ENCODE measurements at regions not wholly inside any gene's neighbourhood (a gene's known extent, or its start where the extent isn't known, plus 50 kb on each side); places are given as distances from the start of the nearest gene placed in this dataset.

DNA sequence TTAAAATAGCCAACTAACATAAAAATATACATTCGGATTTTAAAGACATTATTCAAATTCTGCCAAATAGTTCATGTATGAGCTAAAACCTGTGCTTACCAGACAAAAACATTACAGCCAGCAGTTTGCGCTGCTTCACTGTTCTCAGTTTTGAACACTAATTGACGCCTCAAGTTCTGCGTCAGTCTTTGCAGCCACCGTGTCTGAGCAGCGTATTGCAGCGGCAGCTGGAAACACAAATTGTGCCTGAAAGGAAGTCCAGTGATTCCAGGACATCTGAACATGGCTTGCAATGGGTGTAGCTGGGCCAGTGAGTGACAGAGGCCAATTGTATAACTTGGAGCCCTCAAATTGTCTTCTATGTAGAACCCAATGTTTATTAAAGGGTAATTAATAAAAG, 267.6 kb downstream of the TFCP2L1 start:
- Histone ChIP-seq H3K4me2 (ENCODE audit: low read length) (no peak overlapping the region), H3K27ac (ENCODE audit: low read length) (no peak overlapping the region), H3K9ac (ENCODE audit: low read length) (no peak overlapping the region), H3K27me3 (ENCODE audit: insufficient read depth, low read depth, low read length) (no peaks in the 10 kb centered on the region), H3K4me3 (ENCODE audit: low read length) (no peak overlapping the region), H3K9me3 (ENCODE audit: low read length) (no peaks in the 10 kb centered on the region), H4K20me1 (ENCODE audit: insufficient read depth) (no peaks in the 10 kb centered on the region), H3F3A (ENCODE audit: insufficient read depth, low read length, poor library complexity, severe bottlenecking) (no peaks in the 10 kb centered on the region), H3K79me2 (replicated peaks; ENCODE audit: insufficient read depth, low read length) (no peaks in the 10 kb centered on the region), H3K36me3 (ENCODE audit: insufficient read depth, low read length) (no peaks in the 10 kb centered on the region), H2AFZ (ENCODE audit: low read depth, low read length) (no peak overlapping the region), H3K9me2 (ENCODE audit: insufficient read depth, low read length) (no peaks in the 10 kb centered on the region)
- TF ChIP-seq POLR2AphosphoS5 (IDR thresholded peaks at IDR 0.05) (no peak), TAF1 (IDR thresholded peaks at IDR 0.05; ENCODE audit: low read depth) (no peak), MXI1 (conservative IDR thresholded peaks at IDR 0.05; ENCODE audit: poor library complexity, severe bottlenecking) (no peak), RAD21 (conservative IDR thresholded peaks at IDR 0.05) (no peak), EZH2 (IDR thresholded peaks at IDR 0.05; ENCODE audit: borderline replicate concordance, insufficient read depth, low read length, poor library complexity, severe bottlenecking) (no peak), SMC3 (conservative IDR thresholded peaks at IDR 0.05; ENCODE audit: poor library complexity) (no peak), EP300 (conservative IDR thresholded peaks at IDR 0.05; ENCODE audit: poor library complexity, severe bottlenecking) (no peak)
- TF ChIP-seq, protein P1, sequence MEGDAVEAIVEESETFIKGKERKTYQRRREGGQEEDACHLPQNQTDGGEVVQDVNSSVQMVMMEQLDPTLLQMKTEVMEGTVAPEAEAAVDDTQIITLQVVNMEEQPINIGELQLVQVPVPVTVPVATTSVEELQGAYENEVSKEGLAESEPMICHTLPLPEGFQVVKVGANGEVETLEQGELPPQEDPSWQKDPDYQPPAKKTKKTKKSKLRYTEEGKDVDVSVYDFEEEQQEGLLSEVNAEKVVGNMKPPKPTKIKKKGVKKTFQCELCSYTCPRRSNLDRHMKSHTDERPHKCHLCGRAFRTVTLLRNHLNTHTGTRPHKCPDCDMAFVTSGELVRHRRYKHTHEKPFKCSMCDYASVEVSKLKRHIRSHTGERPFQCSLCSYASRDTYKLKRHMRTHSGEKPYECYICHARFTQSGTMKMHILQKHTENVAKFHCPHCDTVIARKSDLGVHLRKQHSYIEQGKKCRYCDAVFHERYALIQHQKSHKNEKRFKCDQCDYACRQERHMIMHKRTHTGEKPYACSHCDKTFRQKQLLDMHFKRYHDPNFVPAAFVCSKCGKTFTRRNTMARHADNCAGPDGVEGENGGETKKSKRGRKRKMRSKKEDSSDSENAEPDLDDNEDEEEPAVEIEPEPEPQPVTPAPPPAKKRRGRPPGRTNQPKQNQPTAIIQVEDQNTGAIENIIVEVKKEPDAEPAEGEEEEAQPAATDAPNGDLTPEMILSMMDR (IDR thresholded peaks at IDR 0.05; ENCODE audit: poor library complexity, severe bottlenecking): no peak
- TF ChIP-seq, protein P2, sequence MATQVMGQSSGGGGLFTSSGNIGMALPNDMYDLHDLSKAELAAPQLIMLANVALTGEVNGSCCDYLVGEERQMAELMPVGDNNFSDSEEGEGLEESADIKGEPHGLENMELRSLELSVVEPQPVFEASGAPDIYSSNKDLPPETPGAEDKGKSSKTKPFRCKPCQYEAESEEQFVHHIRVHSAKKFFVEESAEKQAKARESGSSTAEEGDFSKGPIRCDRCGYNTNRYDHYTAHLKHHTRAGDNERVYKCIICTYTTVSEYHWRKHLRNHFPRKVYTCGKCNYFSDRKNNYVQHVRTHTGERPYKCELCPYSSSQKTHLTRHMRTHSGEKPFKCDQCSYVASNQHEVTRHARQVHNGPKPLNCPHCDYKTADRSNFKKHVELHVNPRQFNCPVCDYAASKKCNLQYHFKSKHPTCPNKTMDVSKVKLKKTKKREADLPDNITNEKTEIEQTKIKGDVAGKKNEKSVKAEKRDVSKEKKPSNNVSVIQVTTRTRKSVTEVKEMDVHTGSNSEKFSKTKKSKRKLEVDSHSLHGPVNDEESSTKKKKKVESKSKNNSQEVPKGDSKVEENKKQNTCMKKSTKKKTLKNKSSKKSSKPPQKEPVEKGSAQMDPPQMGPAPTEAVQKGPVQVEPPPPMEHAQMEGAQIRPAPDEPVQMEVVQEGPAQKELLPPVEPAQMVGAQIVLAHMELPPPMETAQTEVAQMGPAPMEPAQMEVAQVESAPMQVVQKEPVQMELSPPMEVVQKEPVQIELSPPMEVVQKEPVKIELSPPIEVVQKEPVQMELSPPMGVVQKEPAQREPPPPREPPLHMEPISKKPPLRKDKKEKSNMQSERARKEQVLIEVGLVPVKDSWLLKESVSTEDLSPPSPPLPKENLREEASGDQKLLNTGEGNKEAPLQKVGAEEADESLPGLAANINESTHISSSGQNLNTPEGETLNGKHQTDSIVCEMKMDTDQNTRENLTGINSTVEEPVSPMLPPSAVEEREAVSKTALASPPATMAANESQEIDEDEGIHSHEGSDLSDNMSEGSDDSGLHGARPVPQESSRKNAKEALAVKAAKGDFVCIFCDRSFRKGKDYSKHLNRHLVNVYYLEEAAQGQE (IDR thresholded peaks at IDR 0.05; ENCODE audit: borderline replicate concordance): no peak

DNA sequence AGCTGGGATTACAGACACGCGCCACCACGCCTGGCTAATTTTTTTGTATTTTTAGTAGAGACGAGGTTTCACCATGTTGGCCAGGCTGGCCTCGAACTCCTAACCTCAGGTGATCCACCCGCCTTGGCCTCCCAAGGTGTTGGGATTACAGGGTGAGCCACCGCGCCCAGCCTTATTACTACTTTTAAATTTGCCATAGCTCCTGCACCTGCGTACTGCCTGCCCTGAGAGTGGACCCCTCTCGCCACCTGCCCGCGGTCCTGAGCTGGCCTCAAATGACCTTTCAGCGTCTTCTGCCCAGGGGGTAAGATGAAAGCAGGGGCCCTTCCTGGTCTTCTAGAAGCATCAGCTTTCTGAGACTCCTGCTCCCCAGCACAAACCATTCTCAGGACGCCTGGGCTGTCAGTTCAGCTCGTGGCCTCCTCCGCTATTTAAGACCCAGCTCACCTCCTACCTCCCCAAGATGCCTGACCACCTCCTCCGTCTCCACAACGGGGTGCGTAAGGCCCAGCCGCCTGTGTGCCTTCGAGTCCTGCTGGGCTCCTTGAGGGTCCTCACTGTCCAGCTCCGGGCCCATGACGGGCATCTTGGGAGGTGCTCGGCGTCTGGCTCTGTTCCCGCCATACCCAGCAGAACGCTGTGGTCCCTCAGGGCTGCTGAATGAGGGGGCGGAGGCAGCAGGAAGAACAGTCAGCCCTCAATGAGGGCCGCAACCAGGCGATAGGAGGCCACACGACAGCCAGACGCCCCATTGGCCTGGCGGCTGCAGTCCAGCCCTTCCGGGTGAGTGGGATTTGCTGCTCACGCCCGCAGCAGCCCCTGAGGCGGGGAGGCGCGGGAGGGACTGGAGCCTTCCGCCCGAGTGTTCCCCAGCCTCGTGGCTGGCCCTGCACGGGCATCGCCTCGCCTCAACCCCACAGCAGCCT, 266.6 kb downstream of the TFCP2L1 start:
- no peaks in the 10 kb centered on the region for H3K79me2 ChIP-seq (replicated peaks; ENCODE audit: insufficient read depth, low read length)
- no peak overlapping the region for H2AFZ ChIP-seq (ENCODE audit: low read depth, low read length)
- no peak overlapping the region for H3K9ac ChIP-seq (ENCODE audit: low read length)
- H3K27me3 ChIP-seq (ENCODE audit: insufficient read depth, low read depth, low read length): no peaks in the 10 kb centered on the region
- no peaks in the 10 kb centered on the region for H3F3A ChIP-seq (ENCODE audit: insufficient read depth, low read length, poor library complexity, severe bottlenecking)
- H3K9me3 ChIP-seq (ENCODE audit: low read length): no peaks in the 10 kb centered on the region
- no peaks in the 10 kb centered on the region for H3K36me3 ChIP-seq (ENCODE audit: insufficient read depth, low read length)
- no peak overlapping the region for H3K27ac ChIP-seq (ENCODE audit: low read length)
- H3K4me2 ChIP-seq (ENCODE audit: low read length): no peak overlapping the region
- H3K4me3 ChIP-seq (ENCODE audit: low read length): no peak overlapping the region
- H4K20me1 ChIP-seq (ENCODE audit: insufficient read depth): no peaks in the 10 kb centered on the region
- no peak for TF ChIP-seq MXI1 (conservative IDR thresholded peaks at IDR 0.05; ENCODE audit: poor library complexity, severe bottlenecking)
- no peak for TF ChIP-seq RAD21 (conservative IDR thresholded peaks at IDR 0.05)
- TF ChIP-seq EP300 (conservative IDR thresholded peaks at IDR 0.05; ENCODE audit: poor library complexity, severe bottlenecking): no peak
- TF ChIP-seq, protein P1 (IDR thresholded peaks at IDR 0.05; ENCODE audit: poor library complexity, severe bottlenecking): no peak
- TF ChIP-seq TAF1 (IDR thresholded peaks at IDR 0.05; ENCODE audit: low read depth): no peak
- no peak for TF ChIP-seq POLR2AphosphoS5 (IDR thresholded peaks at IDR 0.05)
- TF ChIP-seq EZH2 (IDR thresholded peaks at IDR 0.05; ENCODE audit: borderline replicate concordance, insufficient read depth, low read length, poor library complexity, severe bottlenecking): no peak
- TF ChIP-seq, protein P2 (IDR thresholded peaks at IDR 0.05; ENCODE audit: borderline replicate concordance): no peak
- no peak for TF ChIP-seq SMC3 (conservative IDR thresholded peaks at IDR 0.05; ENCODE audit: poor library complexity)
- no peaks in the 10 kb centered on the region for H3K9me2 ChIP-seq (ENCODE audit: insufficient read depth, low read length)

All from neural cell (in vitro differentiated cells).